ENCODE measurements at regions not wholly inside any gene's neighbourhood (a gene's known extent, or its start where the extent isn't known, plus 50 kb on each side); places are given as distances from the start of the nearest gene placed in this dataset.

DNA sequence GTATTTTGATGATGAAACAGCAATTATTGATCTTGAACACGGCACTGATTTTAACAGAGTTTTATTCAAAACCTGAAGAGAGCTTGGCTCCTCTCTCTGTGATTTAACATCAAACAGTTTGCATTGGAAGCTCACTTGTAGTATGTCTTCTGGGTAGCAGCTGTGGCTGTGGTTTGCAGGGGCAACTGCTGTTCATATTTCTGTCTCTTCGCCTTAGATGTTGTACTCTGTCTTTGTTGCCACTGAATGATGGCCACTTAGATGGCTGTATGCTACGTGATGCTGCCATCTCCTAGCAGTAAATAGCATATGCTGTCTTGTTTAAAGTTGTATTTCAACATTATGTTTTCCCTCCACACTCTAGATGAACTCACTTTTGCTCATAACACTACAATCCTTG is 1743.0 kb upstream of the TENM3 start:
- ATAC-seq (ENCODE audit: low read depth): no peak
- Histone ChIP-seq H3K9ac (ENCODE audit: low read depth, low read length) (no peak overlapping the region), H3K4me1 (ENCODE audit: control insufficient read depth, insufficient read depth, low read length) (no peaks in the 10 kb centered on the region), H3K18ac (ENCODE audit: low read depth, low read length) (no peak overlapping the region), H4K8ac (ENCODE audit: low read depth in 2 of 2, low read length in 2 of 2) (no peak overlapping the region), H3K79me1 (ENCODE audit: low read depth in 1 of 2, low read length in 2 of 2) (no peaks in the 10 kb centered on the region), H3K23ac (ENCODE audit: low read depth, low read length) (no peak overlapping the region), H4K91ac (ENCODE audit: insufficient read depth, low read depth, low read length) (no peak overlapping the region), H2BK20ac (ENCODE audit: low read depth, low read length) (no peak overlapping the region), H2AK5ac (ENCODE audit: low read depth, low read length) (no peak overlapping the region), H4K5ac (ENCODE audit: low read depth, low read length) (no peak overlapping the region), H3K56ac (ENCODE audit: extremely low read depth, insufficient read depth, low read length) (no peak overlapping the region), H2BK15ac (ENCODE audit: low read depth, low read length) (no peak overlapping the region), H2AFZ (replicated peaks; ENCODE audit: low read length, poor library complexity) (no peak overlapping the region), H3K14ac (replicated peaks; ENCODE audit: low read depth, low read length) (no peak overlapping the region), H3K4me2 (ENCODE audit: low read depth, low read length) (no peak overlapping the region), H2AK9ac (replicated peaks; ENCODE audit: low read depth, low read length, poor library complexity) (no peak overlapping the region), H3K9me1 (ENCODE audit: insufficient read depth, low read length) (no peaks in the 10 kb centered on the region), H3K27me3 (ENCODE audit: control insufficient read depth, insufficient read depth, low read length) (no peaks in the 10 kb centered on the region), H3K4me3 (ENCODE audit: insufficient read depth, low read depth, low read length) (no peak overlapping the region), H3K27ac (ENCODE audit: insufficient read depth, low read length) (no peak overlapping the region), H3K4ac (ENCODE audit: low read depth, low read length) (no peak overlapping the region), H3K9me3 (ENCODE audit: control insufficient read depth, insufficient read depth, low read length) (peaks cover 1% of the 10 kb centered on the region; the same call in 1 of the 2 replicates), H2BK120ac (ENCODE audit: low read depth, low read length) (no peak overlapping the region), H3K36me3 (ENCODE audit: control insufficient read depth, insufficient read depth, low read length) (no peaks in the 10 kb centered on the region), H4K20me1 (ENCODE audit: insufficient read depth, low read length) (no peaks in the 10 kb centered on the region), H2BK5ac (ENCODE audit: low read depth, low read length, poor library complexity, severe bottlenecking) (no peak overlapping the region)
- intact Hi-C loops (cut with micrococcal nuclease) (no loop called here), dilution Hi-C loops (cut with HindIII; ENCODE audit: low sequenced_read_pairs, unreplicated experiment) (no loop called here), in situ Hi-C loops (cut with MboI; ENCODE audit: low sequenced_read_pairs) (no loop called here)
- POLR2A ChIA-PET (ENCODE audit: unreplicated experiment): no interaction called here
- no peak for TF ChIP-seq POLR2A (IDR thresholded peaks at IDR 0.05; ENCODE audit: low read depth, low read length)
- TF ChIP-seq BHLHE40 (IDR thresholded peaks at IDR 0.05; ENCODE audit: low read depth, low read length): no peak
- TF ChIP-seq FOS (IDR thresholded peaks at IDR 0.05; ENCODE audit: low read depth, low read length): no peak
- CTCF ChIA-PET: no interaction called here
- no TSS peak for BruUV-seq (replicated peaks)
- DNase-seq: no peak
- no CpG with 5 or more reads among the region's 3 CpGs for WGBS, 2 experiments (ENCODE audit: extremely low coverage in 2 of 2, insufficient read length in 1 of 2)

All from IMR-90 (cell line).